ENCODE measurements at regions not wholly inside any gene's neighbourhood (a gene's known extent, or its start where the extent isn't known, plus 50 kb on each side); places are given as distances from the start of the nearest gene placed in this dataset.

- ChIA-PET CTCF (ENCODE audit: low intra/inter-chr PET ratio) (no interaction called here), POLR2A (no interaction called here)
- BruUV-seq (replicated peaks): no TSS peak
- FAIRE-seq (no peak), ATAC-seq (no peak), DNase-seq (ENCODE audit: extremely low read depth in 1 of 4, low spot score in 3 of 4) (no peak)
- in situ Hi-C loops (cut with MboI) (no loop called here), intact Hi-C loops (cut with micrococcal nuclease) (no loop called here)
- Histone ChIP-seq H3K4me2 (ENCODE audit: insufficient read depth, low read length) (no peak overlapping the region), H4K20me1 (replicated peaks; ENCODE audit: control insufficient read depth, insufficient read depth, low read length) (no peaks in the 10 kb centered on the region), H3K9me3 (replicated peaks; ENCODE audit: control insufficient read depth, insufficient read depth, low read depth, low read length) (no peaks in the 10 kb centered on the region), H3K79me2 (ENCODE audit: control insufficient read depth, insufficient read depth, low read length) (no peaks in the 10 kb centered on the region), H3K27ac (ENCODE audit: extremely low read depth, low read depth, low read length) (no peak overlapping the region), H3K4me1 (replicated peaks in 1 of 2; ENCODE audit: control insufficient read depth in 2 of 2, insufficient read depth in 2 of 2, low read length in 2 of 2) (no peaks in the 10 kb centered on the region), H3K27me3 (ENCODE audit: control insufficient read depth in 2 of 2, insufficient read depth in 2 of 2, low read length in 2 of 2) (no peaks in the 10 kb centered on the region), H3K4me3 (no peak overlapping the region), H3K9me1 (ENCODE audit: control insufficient read depth, insufficient read depth, low read length) (no peaks in the 10 kb centered on the region), H3K9ac (ENCODE audit: insufficient read depth in 1 of 2, low read depth in 2 of 2, low read length in 2 of 2) (no peak overlapping the region), H2AFZ (ENCODE audit: low read depth, low read length) (no peak overlapping the region), H3K36me3 (ENCODE audit: control insufficient read depth, insufficient read depth, low read length) (no peaks in the 10 kb centered on the region)
- WGBS (ENCODE audit: insufficient coverage, low coverage, missing lambda C conversion rate): 0% methylated on average over 5 of the region's 5 CpGs
- TF ChIP-seq FOXA3 (CRISPR knock-in tag; conservative IDR thresholded peaks at IDR 0.05 in 1 of 2, IDR thresholded peaks at IDR 0.05 in 1 of 2): no peak
- TF ChIP-seq MYC (IDR thresholded peaks at IDR 0.05; ENCODE audit: low read depth, low read length): no peak
- no peak for TF ChIP-seq MYC (CRISPR knock-in tag; IDR thresholded peaks at IDR 0.05; ENCODE audit: borderline replicate concordance, low read depth)
- TF ChIP-seq SETDB1 (IDR thresholded peaks at IDR 0.05; ENCODE audit: low read length): no peak
- no peak for TF ChIP-seq NUFIP1 (IDR thresholded peaks at IDR 0.05; ENCODE audit: partially characterized antibody)
- no peak for TF ChIP-seq JUND (IDR thresholded peaks at IDR 0.05; ENCODE audit: borderline replicate concordance, low read depth, low read length)
- TF ChIP-seq JUND (tag; IDR thresholded peaks at IDR 0.05; ENCODE audit: borderline replicate concordance, low read depth, low read length): no peak
- no peak for TF ChIP-seq ASH1L (IDR thresholded peaks at IDR 0.05; ENCODE audit: borderline replicate concordance, low read depth, partially characterized antibody)
- TF ChIP-seq CHD7 (IDR thresholded peaks at IDR 0.05; ENCODE audit: low read depth, low read length): no peak
- TF ChIP-seq XRCC4 (IDR thresholded peaks at IDR 0.05; ENCODE audit: extremely low read depth, insufficient read depth, insufficient read length): no peak
- TF ChIP-seq RBBP5 (IDR thresholded peaks at IDR 0.05; ENCODE audit: borderline replicate concordance, insufficient read depth, low read length, poor library complexity, severe bottlenecking): no peak
- TF ChIP-seq MED1 (CRISPR knock-in tag; IDR thresholded peaks at IDR 0.05; ENCODE audit: borderline replicate concordance): no peak
- no peak for TF ChIP-seq PHF20 (IDR thresholded peaks at IDR 0.05; ENCODE audit: partially characterized antibody)
These were observed 717.7 kb downstream of the LIG4 start for GRCh38 chr13:107497661-107498060.

Measured in K562 (cell line).